Muscle of leg (tissue), 3 donors: ENCODE measurements at regions not wholly inside any gene's neighbourhood (a gene's known extent, or its start where the extent isn't known, plus 50 kb on each side); places are given as distances from the start of the nearest gene placed in this dataset.
"Not testable (repeated sequence)": the region's sequence is repeated elsewhere in the genome, so short reads cannot be mapped to it uniquely, and the experiment has no call there.

Experiments
- DNase-seq: peaks from one replicate; pipeline ENCODE4 v3.0.0; 2013
- H3K27ac ChIP-seq: one replicate; pipeline ENCODE4 v1.5.1; 2013; ENCODE audit warnings: mild to moderate bottlenecking, low read length, control low read depth
- H3K27me3 ChIP-seq: one replicate; pipeline ENCODE4 v1.6.1; 2013; ENCODE audit warnings: low read length; ENCODE audit not compliant: control insufficient read depth, insufficient read depth
- H3K36me3 ChIP-seq: one replicate; pipeline ENCODE4 v1.6.1; 2013; ENCODE audit warnings: low read length; ENCODE audit not compliant: control insufficient read depth, insufficient read depth
- H3K4me1 ChIP-seq: one replicate; pipeline ENCODE4 v1.6.1; 2013; ENCODE audit warnings: low read length; ENCODE audit not compliant: control insufficient read depth, insufficient read depth
- H3K4me3 ChIP-seq: one replicate; pipeline ENCODE4 v1.5.1; 2013; ENCODE audit warnings: low read length, control low read depth
- H3K9me3 ChIP-seq: replicated peaks from 2 replicates; pipeline ENCODE4 v1.6.1; 2013; ENCODE audit warnings: low read depth, low read length; ENCODE audit not compliant: control insufficient read depth
- WGBS: methylation state at CpG from one replicate; pipeline ENCODE4 v1.1.5; 2013; ENCODE audit warnings: missing lambda C conversion rate; ENCODE audit not compliant: insufficient coverage; 5-methylcytosine and 5-hydroxymethylcytosine counted together

- H3K36me3 ChIP-seq: no peaks in the 10 kb centered on the region
- H3K27ac ChIP-seq: no peak overlapping the region
- H3K27me3 ChIP-seq: no peaks in the 10 kb centered on the region
- no peaks in the 10 kb centered on the region for H3K4me1 ChIP-seq
- no peak overlapping the region for H3K4me3 ChIP-seq
- no peaks in the 10 kb centered on the region for H3K9me3 ChIP-seq
- WGBS: 89% methylated on average over 13 of the region's 13 CpGs
- DNase-seq: peak; percentile 22
These were observed 250.7 kb upstream of the PGRMC2 start for GRCh38 chr4:128538111-128538882.

- Histone ChIP-seq H3K27ac (no peak overlapping the region), H3K27me3 (no peaks in the 10 kb centered on the region), H3K36me3 (no peaks in the 10 kb centered on the region), H3K9me3 (no peaks in the 10 kb centered on the region), H3K4me1 (no peaks in the 10 kb centered on the region), H3K4me3 (no peak overlapping the region)
- no peak for DNase-seq
- WGBS: no CpG with 5 or more reads among the region's 1 CpG
These were observed 249.1 kb upstream of the PGRMC2 start for GRCh38 chr4:128536746-128537145.

- not testable (repeated sequence) for H3K4me1 ChIP-seq, H3K9me3 ChIP-seq, H3K27ac ChIP-seq, H3K27me3 ChIP-seq, H3K36me3 ChIP-seq, H3K4me3 ChIP-seq, DNase-seq
- 70% methylated on average over 2 of the region's 4 CpGs for WGBS
These were observed 247.9 kb upstream of the PGRMC2 start for GRCh38 chr4:128535510-128535909.

- Histone ChIP-seq H3K4me3 (no peak overlapping the region), H3K36me3 (no peaks in the 10 kb centered on the region), H3K9me3 (no peaks in the 10 kb centered on the region), H3K27ac (peak overlapping the region; percentile 66), H3K27me3 (no peaks in the 10 kb centered on the region), H3K4me1 (peaks cover 11% of the 10 kb centered on the region)
- DNase-seq: peak; percentile 77
- no CpG with 5 or more reads among the region's 4 CpGs for WGBS
These were observed 241.4 kb upstream of the PGRMC2 start for GRCh38 chr4:128528793-128529553.

- no peaks in the 10 kb centered on the region for H3K9me3 ChIP-seq
- H3K27ac ChIP-seq: no peak overlapping the region
- DNase-seq: no peak
- no peaks in the 10 kb centered on the region for H3K27me3 ChIP-seq
- H3K4me3 ChIP-seq: no peak overlapping the region
- H3K4me1 ChIP-seq: peaks cover 11% of the 10 kb centered on the region
- WGBS: no CpG with 5 or more reads among the region's 4 CpGs
- H3K36me3 ChIP-seq: no peaks in the 10 kb centered on the region
These were observed 240.4 kb upstream of the PGRMC2 start for GRCh38 chr4:128527946-128528576.

GRCh38 chr4:128527351-128527750 is 239.7 kb upstream of the PGRMC2 start:
- 80% methylated on average over 1 of the region's 3 CpGs for WGBS
- DNase-seq: no peak
- H3K27ac ChIP-seq: no peak overlapping the region

GRCh38 chr4:128525992-128526630 is 238.5 kb upstream of the PGRMC2 start:
- H3K36me3 ChIP-seq: no peaks in the 10 kb centered on the region
- H3K27me3 ChIP-seq: no peaks in the 10 kb centered on the region
- DNase-seq: peak; percentile 47
- H3K27ac ChIP-seq: no peak overlapping the region
- H3K4me1 ChIP-seq: peaks cover 11% of the 10 kb centered on the region
- H3K9me3 ChIP-seq: no peaks in the 10 kb centered on the region
- H3K4me3 ChIP-seq: no peak overlapping the region
- WGBS: no CpG with 5 or more reads among the region's 1 CpG

More at GRCh38 chr4:128527351-128527750, 239.7 kb upstream of the PGRMC2 start:
- H3K4me1 ChIP-seq: peaks cover 11% of the 10 kb centered on the region
- no peaks in the 10 kb centered on the region for H3K27me3 ChIP-seq
- no peak overlapping the region for H3K4me3 ChIP-seq
- H3K36me3 ChIP-seq: no peaks in the 10 kb centered on the region
- no peaks in the 10 kb centered on the region for H3K9me3 ChIP-seq

GRCh38 chr4:128525387-128525786 is 237.8 kb upstream of the PGRMC2 start:
- no peaks in the 10 kb centered on the region for H3K9me3 ChIP-seq
- H3K4me3 ChIP-seq: no peak overlapping the region
- DNase-seq: no peak
- no peak overlapping the region for H3K27ac ChIP-seq
- no peaks in the 10 kb centered on the region for H3K27me3 ChIP-seq
- WGBS: no CpG with 5 or more reads among the region's 5 CpGs
- peaks cover 11% of the 10 kb centered on the region for H3K4me1 ChIP-seq
- H3K36me3 ChIP-seq: no peaks in the 10 kb centered on the region

- Histone ChIP-seq H3K4me3 (no peak overlapping the region), H3K27ac (no peak overlapping the region), H3K4me1 (peaks cover 19% of the 10 kb centered on the region), H3K36me3 (no peaks in the 10 kb centered on the region), H3K9me3 (no peaks in the 10 kb centered on the region), H3K27me3 (no peaks in the 10 kb centered on the region)
- 80% methylated on average over 2 of the region's 6 CpGs for WGBS
- peak; percentile 45 for DNase-seq
These were observed 236.7 kb upstream of the PGRMC2 start for GRCh38 chr4:128524311-128524710.

- H3K36me3 ChIP-seq: no peaks in the 10 kb centered on the region
- no peak overlapping the region for H3K4me3 ChIP-seq
- WGBS: 83% methylated on average over 1 of the region's 4 CpGs
- no peaks in the 10 kb centered on the region for H3K27me3 ChIP-seq
- peaks cover 29% of the 10 kb centered on the region for H3K4me1 ChIP-seq
- no peaks in the 10 kb centered on the region for H3K9me3 ChIP-seq
- peak; percentile 40 for DNase-seq
- no peak overlapping the region for H3K27ac ChIP-seq
These were observed 234.1 kb upstream of the PGRMC2 start for GRCh38 chr4:128521648-128522111.
